GM18505 (cell line): ENCODE measurements at regions not wholly inside any gene's neighbourhood (a gene's known extent, or its start where the extent isn't known, plus 50 kb on each side); places are given as distances from the start of the nearest gene placed in this dataset.
"Not testable (repeated sequence)": the region's sequence is repeated elsewhere in the genome, so short reads cannot be mapped to it uniquely, and the experiment has no call there.

Experiments used
- ATAC-seq: cut with Tn5 transposase; IDR thresholded peaks from one replicate; pipeline ENCODE4 v1.9.1; 2021; ENCODE audit not compliant: unreplicated experiment
- POLR2A ChIP-seq: IDR thresholded peaks from 4 replicates; pipeline ENCODE4 v1.6.1; 2011; ENCODE audit warnings: borderline replicate concordance; ENCODE audit not compliant: insufficient read depth, insufficient read length; ENCODE audit errors: extremely low read depth

GRCh38 chr4:83213640-83214039 lies 71.0 kb downstream of the COQ2 start:
- TF ChIP-seq POLR2A: no peak
- no peak for ATAC-seq

- peak; percentile 90 for ATAC-seq
- no peak for TF ChIP-seq POLR2A
These were observed 72.4 kb downstream of the COQ2 start for GRCh38 chr4:83212041-83212851.

GRCh38 chr4:83209419-83209818 lies 75.2 kb downstream of the COQ2 start:
- ATAC-seq: no peak

GRCh38 chr4:83208371-83209365 lies 75.9 kb downstream of the COQ2 start:
- ATAC-seq: no peak
- no peak for TF ChIP-seq POLR2A

More at GRCh38 chr4:83209419-83209818, 75.2 kb downstream of the COQ2 start:
- TF ChIP-seq POLR2A: no peak

GRCh38 chr4:83207497-83208101 lies 77.0 kb downstream of the COQ2 start:
- ATAC-seq: no peak
- no peak for TF ChIP-seq POLR2A

GRCh38 chr4:83205760-83206159 lies 78.8 kb downstream of the COQ2 start:
- no peak for ATAC-seq
- TF ChIP-seq POLR2A: no peak

- ATAC-seq: no peak
- no peak for TF ChIP-seq POLR2A
These were observed 79.9 kb downstream of the COQ2 start for GRCh38 chr4:83204731-83205130.

- TF ChIP-seq POLR2A: no peak
- ATAC-seq: no peak
These were observed 82.8 kb downstream of the COQ2 start for GRCh38 chr4:83201761-83202160.

GRCh38 chr4:83197555-83198235 lies 83.2 kb upstream of the PLAC8 start:
- peak; percentile 55 for ATAC-seq

GRCh38 chr4:83196921-83197320 lies 82.4 kb upstream of the PLAC8 start:
- no peak for ATAC-seq
- no peak for TF ChIP-seq POLR2A

More at GRCh38 chr4:83197555-83198235, 83.2 kb upstream of the PLAC8 start:
- no peak for TF ChIP-seq POLR2A

- no peak for TF ChIP-seq POLR2A
- no peak for ATAC-seq
These were observed 80.7 kb upstream of the PLAC8 start for GRCh38 chr4:83195269-83195668.

- ATAC-seq: not testable (repeated sequence)
These were observed 80.1 kb upstream of the PLAC8 start for GRCh38 chr4:83194588-83194987.

GRCh38 chr4:83192634-83193033 lies 78.1 kb upstream of the PLAC8 start:
- no peak for TF ChIP-seq POLR2A
- ATAC-seq: no peak
